ENCODE measurements at regions not wholly inside any gene's neighbourhood (a gene's known extent, or its start where the extent isn't known, plus 50 kb on each side); places are given as distances from the start of the nearest gene placed in this dataset.

DNA sequence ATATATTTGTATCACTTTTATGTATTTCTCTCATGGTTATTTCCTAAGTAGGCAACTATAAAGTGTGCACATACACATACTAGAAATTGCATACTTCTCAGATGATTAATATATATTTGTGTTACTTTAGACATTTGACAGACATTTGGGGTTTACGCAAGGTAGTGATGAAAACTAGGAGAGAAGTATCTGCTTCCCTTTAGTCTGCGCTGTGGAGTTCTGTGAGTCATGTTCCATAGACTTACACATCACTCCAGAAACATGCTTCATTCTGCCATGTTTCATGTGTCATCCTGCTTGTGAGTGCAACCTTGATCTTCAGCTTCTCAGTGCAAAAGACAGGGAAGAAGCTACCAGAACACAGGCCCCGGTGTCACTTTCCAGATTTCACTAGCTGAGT lies 200.7 kb upstream of the BMP2 start:
- CTCF ChIA-PET: interaction anchor here (0.8 kb wide), 1 partner anchor 1312 kb away, joined by 3 read pairs; no protein-coding TSS in a partner anchor
- H3K4me3 ChIP-seq (ENCODE audit: low read depth, low read length): no peak overlapping the region
- POLR2A ChIA-PET: no interaction called here
- no peaks in the 10 kb centered on the region for H3K9me3 ChIP-seq (ENCODE audit: control insufficient read depth, insufficient read depth, low read depth, low read length)
- TF ChIP-seq ZNF776 (tag by site-specific recombination; IDR thresholded peaks at IDR 0.05; ENCODE audit: borderline replicate concordance) (no peak), ZNF133 (tag by site-specific recombination; IDR thresholded peaks at IDR 0.05) (no peak), ZNF169 (tag by site-specific recombination; IDR thresholded peaks at IDR 0.05) (no peak), ZNF350 (tag by site-specific recombination; IDR thresholded peaks at IDR 0.05) (no peak), BCL11A (tag by site-specific recombination; IDR thresholded peaks at IDR 0.05; ENCODE audit: low read depth) (no peak), GLIS2 (tag by site-specific recombination; IDR thresholded peaks at IDR 0.05) (no peak), HOXD13 (CRISPR knock-in tag; IDR thresholded peaks at IDR 0.05; ENCODE audit: borderline replicate concordance) (no peak), ZNF548 (tag by site-specific recombination; IDR thresholded peaks at IDR 0.05) (no peak), ZNF777 (tag by site-specific recombination; IDR thresholded peaks at IDR 0.05; ENCODE audit: borderline replicate concordance) (no peak), ZNF521 (tag by site-specific recombination; IDR thresholded peaks at IDR 0.05) (no peak), PRDM10 (tag by site-specific recombination; IDR thresholded peaks at IDR 0.05) (no peak), ZNF585B (tag by site-specific recombination; IDR thresholded peaks at IDR 0.05) (no peak), ZNF366 (tag by site-specific recombination; conservative IDR thresholded peaks at IDR 0.05) (no peak), ZNF596 (tag by site-specific recombination; IDR thresholded peaks at IDR 0.05) (no peak)
- TF ChIP-seq, protein P1, sequence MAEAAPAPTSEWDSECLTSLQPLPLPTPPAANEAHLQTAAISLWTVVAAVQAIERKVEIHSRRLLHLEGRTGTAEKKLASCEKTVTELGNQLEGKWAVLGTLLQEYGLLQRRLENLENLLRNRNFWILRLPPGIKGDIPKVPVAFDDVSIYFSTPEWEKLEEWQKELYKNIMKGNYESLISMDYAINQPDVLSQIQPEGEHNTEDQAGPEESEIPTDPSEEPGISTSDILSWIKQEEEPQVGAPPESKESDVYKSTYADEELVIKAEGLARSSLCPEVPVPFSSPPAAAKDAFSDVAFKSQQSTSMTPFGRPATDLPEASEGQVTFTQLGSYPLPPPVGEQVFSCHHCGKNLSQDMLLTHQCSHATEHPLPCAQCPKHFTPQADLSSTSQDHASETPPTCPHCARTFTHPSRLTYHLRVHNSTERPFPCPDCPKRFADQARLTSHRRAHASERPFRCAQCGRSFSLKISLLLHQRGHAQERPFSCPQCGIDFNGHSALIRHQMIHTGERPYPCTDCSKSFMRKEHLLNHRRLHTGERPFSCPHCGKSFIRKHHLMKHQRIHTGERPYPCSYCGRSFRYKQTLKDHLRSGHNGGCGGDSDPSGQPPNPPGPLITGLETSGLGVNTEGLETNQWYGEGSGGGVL (tag by site-specific recombination; IDR thresholded peaks at IDR 0.05): no peak
- TF ChIP-seq, protein P2, sequence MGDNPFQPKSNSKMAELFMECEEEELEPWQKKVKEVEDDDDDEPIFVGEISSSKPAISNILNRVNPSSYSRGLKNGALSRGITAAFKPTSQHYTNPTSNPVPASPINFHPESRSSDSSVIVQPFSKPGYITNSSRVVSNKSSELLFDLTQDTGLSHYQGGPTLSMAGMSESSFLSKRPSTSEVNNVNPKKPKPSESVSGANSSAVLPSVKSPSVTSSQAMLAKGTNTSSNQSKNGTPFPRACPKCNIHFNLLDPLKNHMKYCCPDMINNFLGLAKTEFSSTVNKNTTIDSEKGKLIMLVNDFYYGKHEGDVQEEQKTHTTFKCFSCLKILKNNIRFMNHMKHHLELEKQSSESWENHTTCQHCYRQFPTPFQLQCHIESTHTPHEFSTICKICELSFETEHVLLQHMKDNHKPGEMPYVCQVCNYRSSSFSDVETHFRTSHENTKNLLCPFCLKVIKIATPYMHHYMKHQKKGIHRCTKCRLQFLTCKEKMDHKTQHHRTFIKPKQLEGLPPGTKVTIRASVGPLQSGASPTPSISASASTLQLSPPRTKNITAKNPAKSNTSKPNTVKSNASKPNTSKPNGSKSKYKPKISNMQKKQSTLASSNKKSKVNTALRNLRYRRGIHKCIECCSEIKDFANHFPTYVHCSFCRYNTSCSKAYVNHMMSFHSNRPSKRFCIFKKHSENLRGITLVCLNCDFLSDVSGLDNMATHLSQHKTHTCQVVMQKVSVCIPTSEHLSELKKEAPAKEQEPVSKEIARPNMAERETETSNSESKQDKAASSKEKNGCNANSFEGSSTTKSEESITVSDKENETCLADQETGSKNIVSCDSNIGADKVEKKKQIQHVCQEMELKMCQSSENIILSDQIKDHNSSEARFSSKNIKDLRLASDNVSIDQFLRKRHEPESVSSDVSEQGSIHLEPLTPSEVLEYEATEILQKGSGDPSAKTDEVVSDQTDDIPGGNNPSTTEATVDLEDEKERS (tag by site-specific recombination; IDR thresholded peaks at IDR 0.05): no peak
- no peak overlapping the region for H3K27ac ChIP-seq (ENCODE audit: extremely low read depth, low read depth, low read length)
- no peaks in the 10 kb centered on the region for H3K4me1 ChIP-seq (ENCODE audit: control insufficient read depth, insufficient read depth, low read length)
- no peaks in the 10 kb centered on the region for H3K36me3 ChIP-seq (ENCODE audit: control insufficient read depth in 2 of 2, insufficient read depth in 1 of 2, low read length in 2 of 2)

DNA sequence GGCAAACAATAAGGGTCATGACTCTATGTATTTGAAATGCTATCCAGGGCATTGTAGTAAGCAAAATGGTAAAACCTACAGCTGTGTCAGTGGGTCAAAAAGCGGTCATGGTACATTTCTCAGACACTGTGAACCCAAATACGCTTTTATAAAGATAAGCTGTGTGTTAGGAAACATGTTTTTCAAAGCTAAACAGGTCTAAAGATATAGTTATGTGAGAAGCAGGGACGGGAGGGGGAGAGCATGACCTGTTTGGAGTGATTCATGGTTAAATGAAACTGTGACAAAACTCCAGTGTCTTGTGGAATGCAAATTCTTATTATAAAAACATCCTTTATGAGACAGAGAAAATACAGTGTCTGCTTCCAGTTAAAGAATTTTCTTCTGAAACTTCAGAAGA lies 205.4 kb upstream of the BMP2 start:
- Histone ChIP-seq H3K4me3 (ENCODE audit: low read depth, low read length) (no peak overlapping the region), H3K27ac (ENCODE audit: extremely low read depth, low read depth, low read length) (no peak overlapping the region), H3K9me3 (ENCODE audit: control insufficient read depth, insufficient read depth, low read depth, low read length) (no peaks in the 10 kb centered on the region), H3K4me1 (ENCODE audit: control insufficient read depth, insufficient read depth, low read length) (no peaks in the 10 kb centered on the region), H3K36me3 (ENCODE audit: control insufficient read depth in 2 of 2, insufficient read depth in 1 of 2, low read length in 2 of 2) (no peaks in the 10 kb centered on the region)
- CTCF ChIA-PET: interaction anchor here (1.0 kb wide), 1 partner anchor 20 kb away, joined by 3 read pairs; no protein-coding TSS in a partner anchor
- POLR2A ChIA-PET: no interaction called here
- no peak for TF ChIP-seq ZNF146 (tag by site-specific recombination; IDR thresholded peaks at IDR 0.05)
- TF ChIP-seq ZSCAN16 (tag by site-specific recombination; IDR thresholded peaks at IDR 0.05): no peak
- TF ChIP-seq ZNF26 (tag by site-specific recombination; IDR thresholded peaks at IDR 0.05): no peak
- TF ChIP-seq ZNF791 (tag by site-specific recombination; IDR thresholded peaks at IDR 0.05): no peak
- no peak for TF ChIP-seq ZNF701 (tag by site-specific recombination; IDR thresholded peaks at IDR 0.05)
- TF ChIP-seq ZNF837 (tag by site-specific recombination; IDR thresholded peaks at IDR 0.05): no peak
- TF ChIP-seq, protein P3, sequence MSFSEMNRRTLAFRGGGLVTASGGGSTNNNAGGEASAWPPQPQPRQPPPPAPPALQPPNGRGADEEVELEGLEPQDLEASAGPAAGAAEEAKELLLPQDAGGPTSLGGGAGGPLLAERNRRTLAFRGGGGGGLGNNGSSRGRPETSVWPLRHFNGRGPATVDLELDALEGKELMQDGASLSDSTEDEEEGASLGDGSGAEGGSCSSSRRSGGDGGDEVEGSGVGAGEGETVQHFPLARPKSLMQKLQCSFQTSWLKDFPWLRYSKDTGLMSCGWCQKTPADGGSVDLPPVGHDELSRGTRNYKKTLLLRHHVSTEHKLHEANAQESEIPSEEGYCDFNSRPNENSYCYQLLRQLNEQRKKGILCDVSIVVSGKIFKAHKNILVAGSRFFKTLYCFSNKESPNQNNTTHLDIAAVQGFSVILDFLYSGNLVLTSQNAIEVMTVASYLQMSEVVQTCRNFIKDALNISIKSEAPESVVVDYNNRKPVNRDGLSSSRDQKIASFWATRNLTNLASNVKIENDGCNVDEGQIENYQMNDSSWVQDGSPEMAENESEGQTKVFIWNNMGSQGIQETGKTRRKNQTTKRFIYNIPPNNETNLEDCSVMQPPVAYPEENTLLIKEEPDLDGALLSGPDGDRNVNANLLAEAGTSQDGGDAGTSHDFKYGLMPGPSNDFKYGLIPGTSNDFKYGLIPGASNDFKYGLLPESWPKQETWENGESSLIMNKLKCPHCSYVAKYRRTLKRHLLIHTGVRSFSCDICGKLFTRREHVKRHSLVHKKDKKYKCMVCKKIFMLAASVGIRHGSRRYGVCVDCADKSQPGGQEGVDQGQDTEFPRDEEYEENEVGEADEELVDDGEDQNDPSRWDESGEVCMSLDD (tag by site-specific recombination; IDR thresholded peaks at IDR 0.05): no peak
- no peak for TF ChIP-seq ZNF157 (tag by site-specific recombination; IDR thresholded peaks at IDR 0.05)
